GM23248 (cell line): ENCODE measurements at regions not wholly inside any gene's neighbourhood (a gene's known extent, or its start where the extent isn't known, plus 50 kb on each side); places are given as distances from the start of the nearest gene placed in this dataset.

Experiments
- EZH2 ChIP-seq: fragments of 200-600 bp; sonication (generic); IDR thresholded peaks from 2 replicates; pipeline ENCODE4 v1.6.1; 2018; ENCODE audit warnings: antibody characterized with exemption, mild to moderate bottlenecking; ENCODE audit not compliant: insufficient read depth, poor library complexity, severe bottlenecking
- EZH2phosphoT487 ChIP-seq: fragments of 200-600 bp; sonication (generic); IDR thresholded peaks from 2 replicates; pipeline ENCODE4 v1.6.1; 2018; ENCODE audit warnings: antibody characterized with exemption, moderate library complexity, mild to moderate bottlenecking, low read depth; ENCODE audit not compliant: insufficient read depth

DNA sequence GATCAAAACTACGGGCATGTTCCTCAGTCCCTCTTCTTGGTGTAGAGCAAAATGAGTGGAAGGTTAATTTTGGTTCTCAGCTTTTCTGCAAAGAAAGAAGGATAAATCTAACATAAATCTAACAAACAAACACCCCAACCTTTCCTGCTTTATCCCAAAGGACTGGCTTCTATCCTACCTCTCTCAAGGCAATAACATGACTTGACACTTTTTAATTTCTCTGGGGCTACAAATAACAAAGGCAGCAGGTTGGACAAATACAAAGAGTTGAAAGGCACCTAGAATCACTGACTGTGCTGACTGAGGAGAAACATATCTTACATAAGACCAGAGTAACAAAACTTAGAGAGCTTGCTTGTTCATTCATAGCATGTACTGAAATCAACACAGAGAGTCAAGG, 703.6 kb upstream of the PITX2 start:
- TF ChIP-seq EZH2 (no peak), EZH2phosphoT487 (no peak)
